Stimulated activated naive CD4-positive, alpha-beta T cell (primary cell): ENCODE measurements at regions not wholly inside any gene's neighbourhood (a gene's known extent, or its start where the extent isn't known, plus 50 kb on each side); places are given as distances from the start of the nearest gene placed in this dataset.
"Not testable (repeated sequence)": the region's sequence is repeated elsewhere in the genome, so short reads cannot be mapped to it uniquely, and the experiment has no call there.

Experiments used
- DNase-seq, 6 experiments: peaks; one replicate each; lab custom pipeline; 2025; lab: John Stamatoyannopoulos, UW

GRCh38 chr21:35603494-35603893 lies 456.8 kb downstream of the SETD4 start:
- no peak for DNase-seq

GRCh38 chr21:35602811-35603362 lies 457.4 kb downstream of the SETD4 start:
- no peak for DNase-seq

- DNase-seq, result no peak
These were observed 459.1 kb downstream of the SETD4 start for GRCh38 chr21:35601211-35601610.

GRCh38 chr21:35599164-35599563 lies 461.2 kb downstream of the SETD4 start:
- no peak for DNase-seq

GRCh38 chr21:35597750-35598339 lies 462.5 kb downstream of the SETD4 start:
- no peak for DNase-seq

- DNase-seq, result no peak
These were observed 465.4 kb downstream of the SETD4 start for GRCh38 chr21:35594905-35595304.

- no peak for DNase-seq
These were observed 467.3 kb downstream of the SETD4 start for GRCh38 chr21:35593000-35593502.

- not testable (repeated sequence) for DNase-seq
These were observed 470.0 kb downstream of the SETD4 start for GRCh38 chr21:35590284-35590683.

- DNase-seq, result no peak
These were observed 472.4 kb downstream of the SETD4 start for GRCh38 chr21:35587841-35588380.

- no peak for DNase-seq
These were observed 474.0 kb downstream of the SETD4 start for GRCh38 chr21:35586305-35586704.

GRCh38 chr21:35585878-35586277 lies 474.4 kb downstream of the SETD4 start:
- DNase-seq, result no peak

- DNase-seq, result no peak
These were observed 475.2 kb downstream of the SETD4 start for GRCh38 chr21:35585155-35585554.

GRCh38 chr21:35583566-35584216 lies 476.6 kb downstream of the SETD4 start:
- no peak for DNase-seq

- DNase-seq, result no peak
These were observed 477.6 kb downstream of the SETD4 start for GRCh38 chr21:35582731-35583130.

- DNase-seq, result no peak
These were observed 478.7 kb downstream of the SETD4 start for GRCh38 chr21:35581640-35582039.

GRCh38 chr21:35579520-35580293 lies 480.6 kb downstream of the SETD4 start:
- DNase-seq, result no peak

- DNase-seq, result no peak
These were observed 481.4 kb downstream of the SETD4 start for GRCh38 chr21:35578831-35579471.

- DNase-seq, result no peak
These were observed 482.0 kb downstream of the SETD4 start for GRCh38 chr21:35578347-35578782.

- DNase-seq, result no peak
These were observed 484.9 kb downstream of the SETD4 start for GRCh38 chr21:35575280-35575915.

- no peak for DNase-seq
These were observed 486.6 kb downstream of the SETD4 start for GRCh38 chr21:35573472-35574374.
